PC-9 (cell line): ENCODE measurements at regions not wholly inside any gene's neighbourhood (a gene's known extent, or its start where the extent isn't known, plus 50 kb on each side); places are given as distances from the start of the nearest gene placed in this dataset.

Source experiments
- EZH2 ChIP-seq: fragments of 200-600 bp; sonication (generic); IDR thresholded peaks from 2 replicates; pipeline ENCODE4 v1.8.0; 2017; ENCODE audit warnings: antibody characterized with exemption, low read depth
- TF ChIP-seq, protein P1 (sequence below): fragments of 200-600 bp; sonication (generic); conservative IDR thresholded peaks from 2 replicates; pipeline ENCODE4 v1.6.1; 2017; ENCODE audit warnings: mixed run types, antibody characterized with exemption, mild to moderate bottlenecking, moderate library complexity

DNA sequence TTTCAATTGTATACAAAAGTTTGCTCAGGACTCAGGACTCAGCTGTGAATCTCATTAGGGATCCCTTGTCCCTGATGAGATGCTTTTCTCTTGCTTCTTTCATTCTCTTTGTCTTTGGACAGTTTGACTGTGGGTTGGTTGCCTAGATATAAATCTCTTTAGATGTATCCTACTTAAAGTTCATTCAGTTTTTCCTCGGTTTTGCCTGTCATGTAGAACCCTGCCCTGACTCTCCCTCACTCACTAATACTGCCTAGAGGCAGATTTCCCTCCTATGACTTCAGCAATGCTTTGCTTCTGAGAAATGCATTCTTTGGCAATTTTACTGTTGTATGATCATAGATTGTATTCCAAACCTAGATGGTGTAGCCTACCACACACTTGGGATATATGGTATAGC is 421.4 kb upstream of the TCF4 start:
- TF ChIP-seq, protein P1, sequence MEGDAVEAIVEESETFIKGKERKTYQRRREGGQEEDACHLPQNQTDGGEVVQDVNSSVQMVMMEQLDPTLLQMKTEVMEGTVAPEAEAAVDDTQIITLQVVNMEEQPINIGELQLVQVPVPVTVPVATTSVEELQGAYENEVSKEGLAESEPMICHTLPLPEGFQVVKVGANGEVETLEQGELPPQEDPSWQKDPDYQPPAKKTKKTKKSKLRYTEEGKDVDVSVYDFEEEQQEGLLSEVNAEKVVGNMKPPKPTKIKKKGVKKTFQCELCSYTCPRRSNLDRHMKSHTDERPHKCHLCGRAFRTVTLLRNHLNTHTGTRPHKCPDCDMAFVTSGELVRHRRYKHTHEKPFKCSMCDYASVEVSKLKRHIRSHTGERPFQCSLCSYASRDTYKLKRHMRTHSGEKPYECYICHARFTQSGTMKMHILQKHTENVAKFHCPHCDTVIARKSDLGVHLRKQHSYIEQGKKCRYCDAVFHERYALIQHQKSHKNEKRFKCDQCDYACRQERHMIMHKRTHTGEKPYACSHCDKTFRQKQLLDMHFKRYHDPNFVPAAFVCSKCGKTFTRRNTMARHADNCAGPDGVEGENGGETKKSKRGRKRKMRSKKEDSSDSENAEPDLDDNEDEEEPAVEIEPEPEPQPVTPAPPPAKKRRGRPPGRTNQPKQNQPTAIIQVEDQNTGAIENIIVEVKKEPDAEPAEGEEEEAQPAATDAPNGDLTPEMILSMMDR = no peak
- TF ChIP-seq EZH2 = no peak
